HUDEP-2 (cell line): ENCODE measurements at regions not wholly inside any gene's neighbourhood (a gene's known extent, or its start where the extent isn't known, plus 50 kb on each side); places are given as distances from the start of the nearest gene placed in this dataset.
"Not testable (repeated sequence)": the region's sequence is repeated elsewhere in the genome, so short reads cannot be mapped to it uniquely, and the experiment has no call there.

Experiments
- DNase-seq, 76 experiments: peaks; one replicate each; lab custom pipeline; 2025; ENCODE audit not compliant: unreplicated experiment in 76 of 76; lab: John Stamatoyannopoulos, UW

- no peak for DNase-seq
Measured at GRCh38 chr4:177789610-177790009, 347.4 kb upstream of the AGA start.

- DNase-seq: no peak
Measured at GRCh38 chr4:177791188-177791587, 349.0 kb upstream of the AGA start.

GRCh38 chr4:177796841-177797240 is 354.6 kb upstream of the AGA start:
- no peak for DNase-seq

- DNase-seq: no peak
Measured at GRCh38 chr4:177798161-177798560, 355.9 kb upstream of the AGA start.

- no peak for DNase-seq
Measured at GRCh38 chr4:177802162-177802561, 359.9 kb upstream of the AGA start.

GRCh38 chr4:177802661-177803060 is 360.4 kb upstream of the AGA start:
- DNase-seq: no peak

GRCh38 chr4:177803151-177803550 is 360.9 kb upstream of the AGA start:
- no peak for DNase-seq

- DNase-seq: no peak
Measured at GRCh38 chr4:177809791-177810190, 367.6 kb upstream of the AGA start.

- DNase-seq: no peak
Measured at GRCh38 chr4:177810220-177810619, 368.0 kb upstream of the AGA start.

GRCh38 chr4:177818392-177818791 is 376.2 kb upstream of the AGA start:
- not testable (repeated sequence) for DNase-seq

GRCh38 chr4:177826973-177827372 is 384.7 kb upstream of the AGA start:
- no peak for DNase-seq

- DNase-seq: no peak
Measured at GRCh38 chr4:177841258-177841657, 399.0 kb upstream of the AGA start.

- DNase-seq: no peak
Measured at GRCh38 chr4:177853229-177853628, 411.0 kb upstream of the AGA start.

GRCh38 chr4:177855507-177856197 is 413.4 kb upstream of the AGA start:
- DNase-seq: no peak

- DNase-seq: no peak
Measured at GRCh38 chr4:177860171-177860570, 417.9 kb upstream of the AGA start.

GRCh38 chr4:177861551-177862094 is 419.4 kb upstream of the AGA start:
- DNase-seq: no peak

- no peak for DNase-seq
Measured at GRCh38 chr4:177862541-177863176, 420.4 kb upstream of the AGA start.

GRCh38 chr4:177879851-177880250 is 437.6 kb upstream of the AGA start:
- DNase-seq: peak in 2 of 76 experiments; percentile 0 to 2

GRCh38 chr4:177895136-177895535 is 452.9 kb upstream of the AGA start:
- DNase-seq: no peak

- DNase-seq: no peak
Measured at GRCh38 chr4:177901786-177902185, 459.5 kb upstream of the AGA start.

- DNase-seq: no peak
Measured at GRCh38 chr4:177902386-177902785, 460.1 kb upstream of the AGA start.

- peak in 1 of 76 experiments; percentile 1 for DNase-seq
Measured at GRCh38 chr4:177907736-177908424, 465.6 kb upstream of the AGA start.
